ENCODE measurements at regions not wholly inside any gene's neighbourhood (a gene's known extent, or its start where the extent isn't known, plus 50 kb on each side); places are given as distances from the start of the nearest gene placed in this dataset.

DNA sequence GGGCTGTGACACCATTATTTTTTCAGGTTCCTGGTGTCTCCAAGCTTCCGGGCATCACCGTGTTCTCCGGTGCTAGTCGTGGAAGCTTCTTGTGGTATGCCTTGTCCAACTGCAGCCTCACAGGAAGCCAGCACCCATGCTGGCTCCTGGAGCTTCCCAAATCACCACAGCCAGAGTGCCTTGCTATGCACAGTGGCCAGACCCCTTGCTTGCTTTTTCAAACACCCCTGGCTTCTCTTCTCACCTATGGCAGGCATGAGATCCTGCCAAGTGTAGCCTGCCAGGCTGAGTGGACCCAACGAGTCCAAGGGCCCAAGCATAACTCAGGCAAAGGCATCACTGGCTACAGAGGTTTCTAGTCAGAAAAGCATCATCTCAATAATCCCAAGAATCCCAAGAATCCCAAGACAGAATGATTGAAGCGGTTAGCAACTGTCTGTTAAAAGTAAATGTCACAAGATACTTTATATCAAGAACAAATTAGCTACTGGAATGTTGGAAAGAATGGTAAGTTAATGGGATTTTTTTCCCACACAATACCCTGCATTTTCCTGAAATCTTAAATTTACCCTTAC, 1522.9 kb downstream of the PCDH18 start:
- Mint-ChIP-seq H3K27me3 (ENCODE audit: low read depth, poor library complexity) (no peaks in the 10 kb centered on the region), H3K36me3 (ENCODE audit: low read depth) (no peaks in the 10 kb centered on the region), H3K4me3 (no peak overlapping the region), H3K4me1 (peaks cover 14% of the 10 kb centered on the region), H3K27ac (no peak overlapping the region), H3K9me3 (no peaks in the 10 kb centered on the region)
- DNase-seq, result no peak
- TF ChIP-seq, protein P1, sequence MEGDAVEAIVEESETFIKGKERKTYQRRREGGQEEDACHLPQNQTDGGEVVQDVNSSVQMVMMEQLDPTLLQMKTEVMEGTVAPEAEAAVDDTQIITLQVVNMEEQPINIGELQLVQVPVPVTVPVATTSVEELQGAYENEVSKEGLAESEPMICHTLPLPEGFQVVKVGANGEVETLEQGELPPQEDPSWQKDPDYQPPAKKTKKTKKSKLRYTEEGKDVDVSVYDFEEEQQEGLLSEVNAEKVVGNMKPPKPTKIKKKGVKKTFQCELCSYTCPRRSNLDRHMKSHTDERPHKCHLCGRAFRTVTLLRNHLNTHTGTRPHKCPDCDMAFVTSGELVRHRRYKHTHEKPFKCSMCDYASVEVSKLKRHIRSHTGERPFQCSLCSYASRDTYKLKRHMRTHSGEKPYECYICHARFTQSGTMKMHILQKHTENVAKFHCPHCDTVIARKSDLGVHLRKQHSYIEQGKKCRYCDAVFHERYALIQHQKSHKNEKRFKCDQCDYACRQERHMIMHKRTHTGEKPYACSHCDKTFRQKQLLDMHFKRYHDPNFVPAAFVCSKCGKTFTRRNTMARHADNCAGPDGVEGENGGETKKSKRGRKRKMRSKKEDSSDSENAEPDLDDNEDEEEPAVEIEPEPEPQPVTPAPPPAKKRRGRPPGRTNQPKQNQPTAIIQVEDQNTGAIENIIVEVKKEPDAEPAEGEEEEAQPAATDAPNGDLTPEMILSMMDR (IDR thresholded peaks at IDR 0.05), result no peak

DNA sequence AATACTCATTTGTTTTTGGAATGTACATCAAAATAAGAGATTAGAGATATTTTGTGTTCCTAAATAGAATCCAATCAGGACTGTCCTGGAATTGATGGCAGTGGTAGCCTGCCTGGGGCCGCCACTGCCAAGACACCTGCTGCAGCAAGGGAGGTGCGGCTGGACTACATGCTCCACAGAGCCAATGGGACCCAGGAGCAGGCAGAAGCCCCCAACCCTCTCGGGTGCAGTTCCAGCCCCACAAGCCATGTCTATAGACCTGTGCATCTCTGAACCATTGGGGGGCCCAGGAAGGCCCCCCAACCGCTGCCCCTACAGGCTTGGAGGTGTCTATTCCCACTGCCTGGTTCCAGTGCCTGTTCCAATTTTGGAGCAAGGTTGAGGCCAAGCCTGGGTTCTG, 1524.3 kb downstream of the PCDH18 start:
- H3K27me3 Mint-ChIP-seq (ENCODE audit: low read depth, poor library complexity), result no peaks in the 10 kb centered on the region
- DNase-seq, result no peak
- H3K9me3 Mint-ChIP-seq, result no peaks in the 10 kb centered on the region
- no peaks in the 10 kb centered on the region for H3K36me3 Mint-ChIP-seq (ENCODE audit: low read depth)
- TF ChIP-seq, protein P1 (IDR thresholded peaks at IDR 0.05), result no peak
- H3K4me3 Mint-ChIP-seq, result no peak overlapping the region
- no peak overlapping the region for H3K27ac Mint-ChIP-seq
- peaks cover 13% of the 10 kb centered on the region for H3K4me1 Mint-ChIP-seq

DNA sequence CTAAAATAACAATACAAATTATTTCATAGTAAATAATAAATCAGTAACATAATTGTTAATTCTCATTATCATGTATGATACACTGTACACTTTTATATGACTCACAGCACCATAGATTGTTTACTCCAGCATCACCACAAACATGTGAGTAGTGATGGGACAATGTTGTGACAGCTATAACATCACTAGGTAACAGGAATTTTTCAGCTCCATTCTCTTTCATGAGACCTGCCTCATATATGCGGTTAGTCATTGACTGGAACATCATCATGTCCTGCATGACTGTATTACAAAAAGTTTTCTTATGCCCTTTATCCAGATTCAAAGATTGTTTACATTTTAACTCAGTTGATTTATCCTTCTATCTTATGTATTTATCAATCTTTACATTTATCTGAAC, 1530.0 kb downstream of the PCDH18 start:
- H3K4me3 Mint-ChIP-seq, result no peak overlapping the region
- no peaks in the 10 kb centered on the region for H3K9me3 Mint-ChIP-seq
- H3K4me1 Mint-ChIP-seq, result no peaks in the 10 kb centered on the region
- DNase-seq, result no peak
- H3K36me3 Mint-ChIP-seq (ENCODE audit: low read depth), result no peaks in the 10 kb centered on the region
- H3K27me3 Mint-ChIP-seq (ENCODE audit: low read depth, poor library complexity), result no peaks in the 10 kb centered on the region
- no peak overlapping the region for H3K27ac Mint-ChIP-seq
- TF ChIP-seq, protein P1 (IDR thresholded peaks at IDR 0.05), result no peak

DNA sequence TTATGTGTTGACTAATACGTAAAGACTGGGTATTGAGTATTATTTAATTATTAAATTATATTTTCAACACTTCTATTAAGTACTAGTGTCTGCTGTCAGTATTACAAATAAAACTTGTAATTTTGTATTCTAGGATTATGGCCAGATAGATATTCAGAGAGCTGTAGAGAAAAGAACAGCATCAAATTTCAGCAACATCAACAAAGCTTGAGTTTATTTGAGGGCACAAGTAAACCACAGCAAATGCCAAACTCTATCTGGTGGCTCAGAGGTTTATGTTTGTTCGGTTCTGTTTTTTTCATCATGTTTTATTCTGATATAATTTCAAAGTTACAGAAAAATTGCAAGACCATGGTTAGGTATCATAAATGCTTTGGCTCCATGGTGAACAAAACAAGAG, 1530.5 kb downstream of the PCDH18 start:
- Mint-ChIP-seq H3K4me3 (no peak overlapping the region), H3K36me3 (ENCODE audit: low read depth) (no peaks in the 10 kb centered on the region), H3K4me1 (no peaks in the 10 kb centered on the region), H3K27ac (no peak overlapping the region), H3K27me3 (ENCODE audit: low read depth, poor library complexity) (no peaks in the 10 kb centered on the region), H3K9me3 (no peaks in the 10 kb centered on the region)
- DNase-seq, result no peak
- TF ChIP-seq, protein P1 (IDR thresholded peaks at IDR 0.05), result no peak

DNA sequence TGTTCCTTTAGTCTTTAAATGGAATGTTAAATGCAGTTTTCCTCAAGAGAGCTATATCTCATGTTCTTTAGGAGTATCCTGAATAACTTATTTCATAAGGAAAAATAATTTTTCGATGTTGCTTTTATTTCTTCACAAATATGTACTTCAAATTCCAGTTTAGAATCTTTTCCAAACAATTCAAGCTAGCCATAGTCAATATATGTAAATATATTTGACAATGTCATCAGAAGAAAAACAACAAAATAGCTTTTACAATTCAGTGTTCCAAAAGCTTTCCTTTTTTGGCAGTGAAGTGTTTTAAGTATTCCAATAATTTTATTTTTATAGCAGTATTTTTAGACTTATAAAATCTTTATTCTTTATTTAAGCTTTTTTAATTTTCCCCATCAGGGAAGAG, 1532.0 kb downstream of the PCDH18 start:
- H3K27me3 Mint-ChIP-seq (ENCODE audit: low read depth, poor library complexity), result peaks cover 3% of the 10 kb centered on the region
- TF ChIP-seq, protein P1 (IDR thresholded peaks at IDR 0.05), result no peak
- no peaks in the 10 kb centered on the region for H3K4me1 Mint-ChIP-seq
- H3K9me3 Mint-ChIP-seq, result no peaks in the 10 kb centered on the region
- DNase-seq, result no peak
- no peak overlapping the region for H3K4me3 Mint-ChIP-seq
- no peak overlapping the region for H3K27ac Mint-ChIP-seq
- no peaks in the 10 kb centered on the region for H3K36me3 Mint-ChIP-seq (ENCODE audit: low read depth)

DNA sequence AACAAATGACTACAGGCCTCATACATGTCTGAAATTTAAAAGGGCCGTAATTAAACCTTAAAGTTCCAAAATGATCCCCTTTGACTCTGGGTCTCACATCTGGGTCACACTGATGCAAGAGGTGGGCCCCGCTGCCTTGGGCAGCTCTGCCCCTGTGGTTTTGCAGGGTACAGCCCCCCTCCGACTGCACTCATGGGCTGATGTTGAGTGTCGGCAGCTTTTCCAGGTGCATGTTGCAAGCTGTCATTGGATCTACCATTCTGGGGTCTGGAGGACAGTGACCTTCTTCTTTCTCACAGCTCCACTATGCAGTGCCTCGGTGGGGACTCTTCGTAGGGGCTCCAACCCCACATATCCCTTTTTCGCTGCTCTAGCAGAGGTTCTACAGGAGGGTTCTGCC, 1537.9 kb downstream of the PCDH18 start:
- Mint-ChIP-seq H3K27ac (no peak overlapping the region), H3K4me3 (no peak overlapping the region), H3K4me1 (no peaks in the 10 kb centered on the region), H3K36me3 (ENCODE audit: low read depth) (no peaks in the 10 kb centered on the region), H3K27me3 (ENCODE audit: low read depth, poor library complexity) (peaks cover 3% of the 10 kb centered on the region), H3K9me3 (no peaks in the 10 kb centered on the region)
- TF ChIP-seq, protein P1 (IDR thresholded peaks at IDR 0.05), result no peak
- DNase-seq, result no peak

Data from nephron progenitor cell (in vitro differentiated cells).